ENCODE measurements at regions not wholly inside any gene's neighbourhood (a gene's known extent, or its start where the extent isn't known, plus 50 kb on each side); places are given as distances from the start of the nearest gene placed in this dataset.

- TF ChIP-seq, protein P1, sequence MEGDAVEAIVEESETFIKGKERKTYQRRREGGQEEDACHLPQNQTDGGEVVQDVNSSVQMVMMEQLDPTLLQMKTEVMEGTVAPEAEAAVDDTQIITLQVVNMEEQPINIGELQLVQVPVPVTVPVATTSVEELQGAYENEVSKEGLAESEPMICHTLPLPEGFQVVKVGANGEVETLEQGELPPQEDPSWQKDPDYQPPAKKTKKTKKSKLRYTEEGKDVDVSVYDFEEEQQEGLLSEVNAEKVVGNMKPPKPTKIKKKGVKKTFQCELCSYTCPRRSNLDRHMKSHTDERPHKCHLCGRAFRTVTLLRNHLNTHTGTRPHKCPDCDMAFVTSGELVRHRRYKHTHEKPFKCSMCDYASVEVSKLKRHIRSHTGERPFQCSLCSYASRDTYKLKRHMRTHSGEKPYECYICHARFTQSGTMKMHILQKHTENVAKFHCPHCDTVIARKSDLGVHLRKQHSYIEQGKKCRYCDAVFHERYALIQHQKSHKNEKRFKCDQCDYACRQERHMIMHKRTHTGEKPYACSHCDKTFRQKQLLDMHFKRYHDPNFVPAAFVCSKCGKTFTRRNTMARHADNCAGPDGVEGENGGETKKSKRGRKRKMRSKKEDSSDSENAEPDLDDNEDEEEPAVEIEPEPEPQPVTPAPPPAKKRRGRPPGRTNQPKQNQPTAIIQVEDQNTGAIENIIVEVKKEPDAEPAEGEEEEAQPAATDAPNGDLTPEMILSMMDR (IDR thresholded peaks at IDR 0.05; ENCODE audit: low read depth, low read length, missing input control), result no peak
- no peak for TF ChIP-seq EGR1 (IDR thresholded peaks at IDR 0.05; ENCODE audit: low read depth in 2 of 2)
- TF ChIP-seq HNF4G (IDR thresholded peaks at IDR 0.05), result no peak
- TF ChIP-seq REST (IDR thresholded peaks at IDR 0.05), result no peak
- TF ChIP-seq ZBTB33 (IDR thresholded peaks at IDR 0.05), result no peak
These were observed 174.6 kb downstream of the ZNF330 start for GRCh38 chr4:141395246-141395830.
